ENCODE measurements at regions not wholly inside any gene's neighbourhood (a gene's known extent, or its start where the extent isn't known, plus 50 kb on each side); places are given as distances from the start of the nearest gene placed in this dataset.
A peak's percentile ranks its signal among the peaks of the same experiment; 100 is the strongest.

- in situ Hi-C loops (cut with HindIII; ENCODE audit: extremely low pct_ligation_motif_present, low pct_unique_long_range_greater_than_20kb) (loop anchor here (5.0 to 25.0 kb wide), 3 partner anchors 177 to 882 kb away; no protein-coding TSS in a partner anchor), intact Hi-C loops (cut with micrococcal nuclease; ENCODE audit: unreplicated experiment) (loop anchor here (1.0 to 2.0 kb wide), 3 partner anchors 177 to 875 kb away; no protein-coding TSS in a partner anchor)
- ChIA-PET POLR2A (no interaction called here), CTCF (ENCODE audit: low intra/inter-chr PET ratio, low total read pairs) (interaction anchor here (1.7 to 2.3 kb wide), 2 partner anchors 176 to 364 kb away, joined by 35 to 51 read pairs; no protein-coding TSS in a partner anchor)
- H3K4me1 ChIP-seq (ENCODE audit: insufficient read depth, low read length), result peaks cover 9% of the 10 kb centered on the region
- H3K36me3 ChIP-seq (replicated peaks in 1 of 2; ENCODE audit: control insufficient read depth in 1 of 2, insufficient read depth in 2 of 2, low read length in 2 of 2), result no peaks in the 10 kb centered on the region
- H3K27ac ChIP-seq (ENCODE audit: extremely low read length, insufficient read depth, low read length), result no peak overlapping the region
- BruUV-seq (replicated peaks), result no TSS peak
- H3K4me2 ChIP-seq (ENCODE audit: low read depth, low read length), result peak overlapping the region; percentile 6; the same call in 1 of the 2 replicates
- H2AFZ ChIP-seq (ENCODE audit: low read length), result no peak overlapping the region
- peak; percentile 56 for FAIRE-seq
- H3K27me3 ChIP-seq (ENCODE audit: control insufficient read depth in 1 of 2, insufficient read depth in 2 of 2, low read length in 2 of 2), result 0 out of 5 replicates have a peak, but pooled peaks cover 0 to 3% of the 10 kb centered on the region in 2 experiments
- DNase-seq (ENCODE audit: low spot score), result peak; percentile 65
- 3% methylated on average over 11 of the region's 13 CpGs for WGBS (ENCODE audit: low lambda C conversion rate)
- H3K9ac ChIP-seq (ENCODE audit: insufficient read depth, low read depth, low read length), result no peak overlapping the region
- no peaks in the 10 kb centered on the region for H4K20me1 ChIP-seq (ENCODE audit: insufficient read depth, low read length)
- H3K4me3 ChIP-seq (replicated peaks in 1 of 3; ENCODE audit: insufficient read depth in 1 of 3, low read depth in 2 of 3, low read length in 3 of 3), result no peak overlapping the region
- no peaks in the 10 kb centered on the region for H3K79me2 ChIP-seq (ENCODE audit: insufficient read depth, low read length)
- H3K9me3 ChIP-seq (ENCODE audit: low read length), result no peaks in the 10 kb centered on the region
- ATAC-seq, result peak; percentile 100
- TF ChIP-seq ETV6 (CRISPR knock-in tag; conservative IDR thresholded peaks at IDR 0.05), result no peak
- no peak for TF ChIP-seq TIGD3 (CRISPR knock-in tag; IDR thresholded peaks at IDR 0.05; ENCODE audit: borderline replicate concordance)
- TF ChIP-seq PRMT3 (CRISPR knock-in tag; IDR thresholded peaks at IDR 0.05; ENCODE audit: borderline replicate concordance, low read depth), result no peak
- no peak for TF ChIP-seq ZNF275 (CRISPR knock-in tag; IDR thresholded peaks at IDR 0.05; ENCODE audit: borderline replicate concordance)
- TF ChIP-seq ZNF230 (CRISPR knock-in tag; IDR thresholded peaks at IDR 0.05), result no peak
- TF ChIP-seq ZBTB39 (CRISPR knock-in tag; IDR thresholded peaks at IDR 0.05), result no peak
- TF ChIP-seq PHF5A (CRISPR knock-in tag; IDR thresholded peaks at IDR 0.05; ENCODE audit: low read depth, unreplicated experiment), result no peak
- no peak for TF ChIP-seq MEF2D (CRISPR knock-in tag; IDR thresholded peaks at IDR 0.05)
- TF ChIP-seq RAD21 (CRISPR knock-in tag; IDR thresholded peaks at IDR 0.05), result peak; percentile 86
- no peak for TF ChIP-seq RFX3 (CRISPR knock-in tag; IDR thresholded peaks at IDR 0.05)
- no peak for TF ChIP-seq GLI4 (CRISPR knock-in tag; IDR thresholded peaks at IDR 0.05; ENCODE audit: borderline replicate concordance)
- no peak for TF ChIP-seq SOX13 (IDR thresholded peaks at IDR 0.05)
- no peak for TF ChIP-seq SOX13 (CRISPR knock-in tag; conservative IDR thresholded peaks at IDR 0.05 in 1 of 2, IDR thresholded peaks at IDR 0.05 in 1 of 2)
- no peak for TF ChIP-seq ELF4 (CRISPR knock-in tag; IDR thresholded peaks at IDR 0.05; ENCODE audit: borderline replicate concordance)
- no peak for TF ChIP-seq SNAPC5 (CRISPR knock-in tag; IDR thresholded peaks at IDR 0.05; ENCODE audit: borderline replicate concordance)
- TF ChIP-seq SALL1 (CRISPR knock-in tag; IDR thresholded peaks at IDR 0.05), result peak; percentile 48
- no peak for TF ChIP-seq ZNF589 (CRISPR knock-in tag; conservative IDR thresholded peaks at IDR 0.05)
- peak; percentile 41; the same call in 1 of the 2 replicates for TF ChIP-seq POGZ (CRISPR knock-in tag; IDR thresholded peaks at IDR 0.05)
- no peak for TF ChIP-seq PPARG (CRISPR knock-in tag; conservative IDR thresholded peaks at IDR 0.05)
Measured at GRCh38 chr1:184805667-184806295, 51.1 kb upstream of the EDEM3 start.
